ENCODE measurements at regions not wholly inside any gene's neighbourhood (a gene's known extent, or its start where the extent isn't known, plus 50 kb on each side); places are given as distances from the start of the nearest gene placed in this dataset.

- Histone ChIP-seq H3K4me2 (ENCODE audit: low read depth, low read length) (no peak overlapping the region), H3K4me1 (ENCODE audit: insufficient read depth, low read length) (no peaks in the 10 kb centered on the region), H3K79me2 (ENCODE audit: insufficient read depth, low read length) (no peaks in the 10 kb centered on the region), H3K27ac (ENCODE audit: extremely low read length, insufficient read depth, low read length) (no peak overlapping the region), H3K4me3 (replicated peaks in 1 of 3; ENCODE audit: insufficient read depth in 1 of 3, low read depth in 2 of 3, low read length in 3 of 3) (no peak overlapping the region), H3K9ac (ENCODE audit: insufficient read depth, low read depth, low read length) (no peak overlapping the region), H2AFZ (ENCODE audit: low read length) (no peak overlapping the region), H3K36me3 (replicated peaks in 1 of 2; ENCODE audit: control insufficient read depth in 1 of 2, insufficient read depth in 2 of 2, low read length in 2 of 2) (no peaks in the 10 kb centered on the region), H3K9me3 (ENCODE audit: low read length) (no peaks in the 10 kb centered on the region), H3K27me3 (ENCODE audit: control insufficient read depth in 1 of 2, insufficient read depth in 2 of 2, low read length in 2 of 2) (no peaks in the 10 kb centered on the region; a peak in 1 of 5 replicates), H4K20me1 (ENCODE audit: insufficient read depth, low read length) (no peaks in the 10 kb centered on the region)
- 3% methylated on average over 1 of the region's 1 CpG for WGBS (ENCODE audit: low lambda C conversion rate)
- in situ Hi-C loops (cut with HindIII; ENCODE audit: extremely low pct_ligation_motif_present, low pct_unique_long_range_greater_than_20kb) (loop anchor here (25.0 kb wide), 1 partner anchor 929 kb away; no protein-coding TSS in a partner anchor), intact Hi-C loops (cut with micrococcal nuclease; ENCODE audit: unreplicated experiment) (no loop called here)
- FAIRE-seq = no peak
- no peak for DNase-seq (ENCODE audit: low spot score)
- POLR2A ChIA-PET = no interaction called here
- no peak for ATAC-seq
- TF ChIP-seq KAT7 (CRISPR knock-in tag; IDR thresholded peaks at IDR 0.05; ENCODE audit: borderline replicate concordance) (no peak), BCLAF1 (IDR thresholded peaks at IDR 0.05) (no peak), CCAR2 (optimal IDR thresholded peaks at IDR 0.05; ENCODE audit: low read depth, low read length) (no peak), ZNF777 (CRISPR knock-in tag; IDR thresholded peaks at IDR 0.05) (no peak), ZNF10 (CRISPR knock-in tag; IDR thresholded peaks at IDR 0.05; ENCODE audit: borderline replicate concordance, low read depth) (no peak), ZNF431 (CRISPR knock-in tag; IDR thresholded peaks at IDR 0.05; ENCODE audit: borderline replicate concordance, low read depth) (no peak), ZBTB3 (CRISPR knock-in tag; IDR thresholded peaks at IDR 0.05; ENCODE audit: borderline replicate concordance, low read depth) (no peak), SIX1 (CRISPR knock-in tag; IDR thresholded peaks at IDR 0.05; ENCODE audit: borderline replicate concordance) (no peak), ZNF570 (CRISPR knock-in tag; IDR thresholded peaks at IDR 0.05; ENCODE audit: borderline replicate concordance) (no peak), KLF15 (CRISPR knock-in tag; IDR thresholded peaks at IDR 0.05; ENCODE audit: borderline replicate concordance) (no peak), FOXA3 (CRISPR knock-in tag; IDR thresholded peaks at IDR 0.05) (no peak), SNAPC2 (CRISPR knock-in tag; IDR thresholded peaks at IDR 0.05) (no peak), ZZZ3 (CRISPR knock-in tag; IDR thresholded peaks at IDR 0.05; ENCODE audit: borderline replicate concordance) (no peak), SNAI1 (CRISPR knock-in tag; IDR thresholded peaks at IDR 0.05; ENCODE audit: borderline replicate concordance) (no peak), ARNTL (CRISPR knock-in tag; IDR thresholded peaks at IDR 0.05) (no peak)
- CTCF ChIA-PET (ENCODE audit: low intra/inter-chr PET ratio, low total read pairs) = no interaction called here
- BruUV-seq (replicated peaks) = no TSS peak
Observed at GRCh38 chr3:177441276-177441812, 244.1 kb upstream of the TBL1XR1 start.
